Smooth muscle cell (in vitro differentiated cells): ENCODE measurements at regions not wholly inside any gene's neighbourhood (a gene's known extent, or its start where the extent isn't known, plus 50 kb on each side); places are given as distances from the start of the nearest gene placed in this dataset.

Experiments
- DNase-seq: peaks from one replicate; lab custom pipeline; 2025; ENCODE audit not compliant: unreplicated experiment; lab: John Stamatoyannopoulos, UW
- H2AFZ ChIP-seq: fragments of 200-600 bp; sonication (generic); 2 replicates; pipeline ENCODE4 v1.6.0; 2016; ENCODE audit warnings: antibody characterized with exemption, low read depth, mild to moderate bottlenecking
- H3F3A ChIP-seq: fragments of 200-600 bp; sonication (generic); 2 replicates; pipeline ENCODE4 v1.6.0; 2017; ENCODE audit warnings: antibody characterized with exemption, low read depth
- H3K27ac ChIP-seq: fragments of 200-600 bp; sonication (generic); 2 replicates; pipeline ENCODE4 v1.5.1; 2016; ENCODE audit warnings: low read depth, mild to moderate bottlenecking
- H3K27me3 ChIP-seq: fragments of 200-600 bp; sonication (generic); 2 replicates; pipeline ENCODE4 v1.6.1; 2016; ENCODE audit warnings: low read depth, mild to moderate bottlenecking
- H3K36me3 ChIP-seq: fragments of 200-600 bp; sonication (generic); 2 replicates; pipeline ENCODE4 v1.5.1; 2016; ENCODE audit warnings: low read depth
- H3K4me1 ChIP-seq: fragments of 200-600 bp; sonication (generic); 2 replicates; pipeline ENCODE4 v1.5.1; 2016; ENCODE audit warnings: low read depth
- H3K4me2 ChIP-seq: fragments of 200-600 bp; sonication (generic); 2 replicates; pipeline ENCODE4 v1.6.0; 2016; ENCODE audit warnings: mild to moderate bottlenecking
- H3K4me3 ChIP-seq: fragments of 200-600 bp; sonication (generic); 2 replicates; pipeline ENCODE4 v1.5.1; 2016; ENCODE audit warnings: mild to moderate bottlenecking
- H3K79me2 ChIP-seq: fragments of 200-600 bp; sonication (generic); 2 replicates; pipeline ENCODE4 v1.6.0; 2016; ENCODE audit warnings: low read depth, mild to moderate bottlenecking
- H3K9ac ChIP-seq: fragments of 200-600 bp; sonication (generic); 2 replicates; pipeline ENCODE4 v1.6.0; 2016; ENCODE audit warnings: low read depth
- H3K9me3 ChIP-seq: fragments of 200-600 bp; sonication (generic); replicated peaks from 2 replicates; pipeline ENCODE4 v1.5.1; 2016; ENCODE audit warnings: low read depth
- H4K20me1 ChIP-seq: fragments of 200-600 bp; sonication (generic); 2 replicates; pipeline ENCODE4 v1.6.0; 2016; ENCODE audit warnings: low read depth
- CTCF ChIP-seq: fragments of 200-600 bp; sonication (generic); IDR thresholded peaks from 2 replicates; pipeline ENCODE4 v1.5.1; 2017; ENCODE audit warnings: borderline replicate concordance, mild to moderate bottlenecking, antibody characterized with exemption; ENCODE audit not compliant: insufficient read depth, poor library complexity, severe bottlenecking
- WGBS: methylation state at CpG from one replicate; pipeline ENCODE4 v1.1.7; 2016; ENCODE audit warnings: low lambda C conversion rate; 5-methylcytosine and 5-hydroxymethylcytosine counted together

- H3K79me2 ChIP-seq: no peaks in the 10 kb centered on the region
- no peak overlapping the region for H3K9ac ChIP-seq
- H3F3A ChIP-seq: no peaks in the 10 kb centered on the region
- no peak overlapping the region for H2AFZ ChIP-seq
- no peaks in the 10 kb centered on the region for H4K20me1 ChIP-seq
- no peaks in the 10 kb centered on the region for H3K9me3 ChIP-seq
- no peaks in the 10 kb centered on the region for H3K4me1 ChIP-seq
- DNase-seq: no peak
- no peaks in the 10 kb centered on the region for H3K36me3 ChIP-seq
- H3K27me3 ChIP-seq: no peaks in the 10 kb centered on the region
- TF ChIP-seq CTCF: no peak
- no peak overlapping the region for H3K27ac ChIP-seq
- no peak overlapping the region for H3K4me2 ChIP-seq
- no peak overlapping the region for H3K4me3 ChIP-seq
These were observed 1185.7 kb upstream of the SLC10A2 start for GRCh38 chr13:104251931-104252330.

GRCh38 chr13:104246955-104247354 lies 1180.7 kb upstream of the SLC10A2 start:
- no peaks in the 10 kb centered on the region for H3K79me2 ChIP-seq
- H3K36me3 ChIP-seq: no peaks in the 10 kb centered on the region
- no peak overlapping the region for H3K27ac ChIP-seq
- no peak overlapping the region for H3K4me3 ChIP-seq
- DNase-seq: no peak
- H3K9ac ChIP-seq: no peak overlapping the region
- no peak overlapping the region for H3K4me2 ChIP-seq
- no peak for TF ChIP-seq CTCF
- H3K27me3 ChIP-seq: no peaks in the 10 kb centered on the region
- H3K4me1 ChIP-seq: no peaks in the 10 kb centered on the region
- H3K9me3 ChIP-seq: no peaks in the 10 kb centered on the region
- H2AFZ ChIP-seq: no peak overlapping the region
- no peaks in the 10 kb centered on the region for H4K20me1 ChIP-seq
- H3F3A ChIP-seq: no peaks in the 10 kb centered on the region

- no peak overlapping the region for H3K4me3 ChIP-seq
- H3K36me3 ChIP-seq: no peaks in the 10 kb centered on the region
- H3K79me2 ChIP-seq: no peaks in the 10 kb centered on the region
- WGBS: 94% methylated on average over 6 of the region's 6 CpGs
- no peak overlapping the region for H3K4me2 ChIP-seq
- H3K9me3 ChIP-seq: no peaks in the 10 kb centered on the region
- H3K27me3 ChIP-seq: no peaks in the 10 kb centered on the region
- no peak overlapping the region for H3K27ac ChIP-seq
- no peaks in the 10 kb centered on the region for H3F3A ChIP-seq
- TF ChIP-seq CTCF: no peak
- no peaks in the 10 kb centered on the region for H4K20me1 ChIP-seq
- no peak for DNase-seq
- H3K4me1 ChIP-seq: no peaks in the 10 kb centered on the region
- no peak overlapping the region for H3K9ac ChIP-seq
- H2AFZ ChIP-seq: no peak overlapping the region
These were observed 1140.3 kb upstream of the SLC10A2 start for GRCh38 chr13:104206450-104207044.

GRCh38 chr13:104204177-104204576 lies 1138.0 kb upstream of the SLC10A2 start:
- WGBS: 84% methylated on average over 2 of the region's 2 CpGs
- H3K27me3 ChIP-seq: no peaks in the 10 kb centered on the region
- no peak overlapping the region for H3K4me3 ChIP-seq
- no peak overlapping the region for H3K27ac ChIP-seq
- no peak overlapping the region for H3K9ac ChIP-seq
- H3K4me2 ChIP-seq: no peak overlapping the region
- DNase-seq: no peak
- H2AFZ ChIP-seq: no peak overlapping the region
- H3K9me3 ChIP-seq: no peaks in the 10 kb centered on the region
- H3F3A ChIP-seq: no peaks in the 10 kb centered on the region
- H4K20me1 ChIP-seq: no peaks in the 10 kb centered on the region
- no peaks in the 10 kb centered on the region for H3K36me3 ChIP-seq
- H3K4me1 ChIP-seq: no peaks in the 10 kb centered on the region
- no peaks in the 10 kb centered on the region for H3K79me2 ChIP-seq
- TF ChIP-seq CTCF: no peak
